DOHH2 (cell line): ENCODE measurements at regions not wholly inside any gene's neighbourhood (a gene's known extent, or its start where the extent isn't known, plus 50 kb on each side); places are given as distances from the start of the nearest gene placed in this dataset.
"Not testable (repeated sequence)": the region's sequence is repeated elsewhere in the genome, so short reads cannot be mapped to it uniquely, and the experiment has no call there.

ENCODE experiments used
- H3F3A ChIP-seq: fragments of 200-600 bp; sonication (generic), shearing (Covaris generic); 2 replicates; pipeline ENCODE4 v1.6.0; 2016; ENCODE audit warnings: antibody characterized with exemption, mild to moderate bottlenecking; ENCODE audit not compliant: control insufficient read depth, insufficient read depth
- H3K27ac ChIP-seq: fragments of 200-600 bp; sonication (generic); 2 replicates; pipeline ENCODE4 v1.5.1; 2014; ENCODE audit warnings: low read depth, mild to moderate bottlenecking, low read length, moderate library complexity
- H3K27me3 ChIP-seq: fragments of 200-600 bp; sonication (generic); 2 replicates; pipeline ENCODE4 v1.6.1; 2014; ENCODE audit warnings: mild to moderate bottlenecking, low read length, mixed read lengths; ENCODE audit not compliant: control insufficient read depth
- H3K36me3 ChIP-seq: fragments of 200-600 bp; sonication (generic); 2 replicates; pipeline ENCODE4 v1.6.1; 2014; ENCODE audit warnings: mild to moderate bottlenecking, low read length, moderate library complexity, mixed read lengths; ENCODE audit not compliant: control insufficient read depth
- H3K4me1 ChIP-seq: fragments of 200-600 bp; sonication (generic); 2 replicates; pipeline ENCODE4 v1.6.1; 2014; ENCODE audit warnings: mild to moderate bottlenecking, low read length, mixed read lengths; ENCODE audit not compliant: control insufficient read depth
- H3K4me2 ChIP-seq: fragments of 200-600 bp; sonication (generic); 2 replicates; pipeline ENCODE4 v1.6.0; 2014; ENCODE audit warnings: mild to moderate bottlenecking, low read length, moderate library complexity
- H3K4me3 ChIP-seq: fragments of 200-600 bp; sonication (generic); 2 replicates; pipeline ENCODE4 v1.5.1; 2014; ENCODE audit warnings: mild to moderate bottlenecking, low read length, mixed read lengths
- H3K79me2 ChIP-seq: fragments of 200-600 bp; sonication (generic); 2 replicates; pipeline ENCODE4 v1.6.1; 2014; ENCODE audit warnings: mild to moderate bottlenecking, low read length, mixed read lengths; ENCODE audit not compliant: control insufficient read depth
- H3K9me2 ChIP-seq: fragments of 200-600 bp; sonication (generic); replicated peaks from 2 replicates; pipeline ENCODE4 v1.6.1; 2014; ENCODE audit warnings: mild to moderate bottlenecking, low read length, mixed read lengths; ENCODE audit not compliant: control insufficient read depth
- H3K9me3 ChIP-seq: fragments of 200-600 bp; sonication (generic); 2 replicates; pipeline ENCODE4 v1.6.1; 2014; ENCODE audit warnings: antibody characterized with exemption, low read length, mixed read lengths; ENCODE audit not compliant: control insufficient read depth, insufficient read depth
- H4K20me1 ChIP-seq: fragments of 200-600 bp; sonication (generic); 2 replicates; pipeline ENCODE4 v1.6.0; 2014; ENCODE audit warnings: low read depth, mild to moderate bottlenecking, antibody characterized with exemption, low read length, moderate library complexity; ENCODE audit not compliant: control insufficient read depth, insufficient read depth
- EZH2phosphoT487 ChIP-seq: fragments of 200-600 bp; sonication (generic); IDR thresholded peaks from 2 replicates; pipeline ENCODE4 v1.6.1; 2017; ENCODE audit warnings: borderline replicate concordance, mild to moderate bottlenecking, antibody characterized with exemption, low read length, moderate library complexity, mixed read lengths
- TF ChIP-seq, protein P1 (sequence below): fragments of 200-600 bp; sonication (generic); IDR thresholded peaks from one replicate; pipeline ENCODE4 v1.5.1; 2014; ENCODE audit warnings: antibody characterized with exemption, mild to moderate bottlenecking, low read depth, low read length; ENCODE audit not compliant: poor library complexity, severe bottlenecking

DNA sequence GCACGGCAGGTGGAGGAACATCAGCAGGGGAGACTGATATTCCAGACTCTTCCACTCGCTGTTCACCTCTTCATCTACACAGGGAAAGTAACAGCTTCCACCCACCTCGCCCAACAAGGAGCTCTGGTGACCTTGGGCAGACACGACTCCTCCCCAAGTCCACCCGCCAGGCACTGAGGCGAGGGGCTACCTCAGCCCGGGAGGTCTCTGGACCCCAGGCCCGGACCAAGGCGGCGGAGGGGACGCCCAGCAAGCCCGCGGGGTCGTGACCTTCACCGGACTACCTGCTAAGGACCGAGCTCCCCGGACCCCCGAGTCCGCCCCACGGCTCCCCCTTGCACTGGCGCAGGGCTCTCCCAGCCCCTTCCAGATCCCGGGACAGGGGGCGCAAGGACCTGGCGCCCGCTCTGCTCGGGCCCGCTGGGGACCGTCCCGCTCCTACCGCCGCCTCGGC is 70.2 kb upstream of the LPCAT1 start:
- no peaks in the 10 kb centered on the region for H3K9me2 ChIP-seq
- peaks cover 40% of the 10 kb centered on the region for H3K79me2 ChIP-seq
- H3K9me3 ChIP-seq, result no peaks in the 10 kb centered on the region
- H3K27ac ChIP-seq, result peak overlapping the region; percentile 66
- H3K4me3 ChIP-seq, result peak overlapping the region; percentile 96
- no peak for TF ChIP-seq EZH2phosphoT487
- TF ChIP-seq, protein P1, sequence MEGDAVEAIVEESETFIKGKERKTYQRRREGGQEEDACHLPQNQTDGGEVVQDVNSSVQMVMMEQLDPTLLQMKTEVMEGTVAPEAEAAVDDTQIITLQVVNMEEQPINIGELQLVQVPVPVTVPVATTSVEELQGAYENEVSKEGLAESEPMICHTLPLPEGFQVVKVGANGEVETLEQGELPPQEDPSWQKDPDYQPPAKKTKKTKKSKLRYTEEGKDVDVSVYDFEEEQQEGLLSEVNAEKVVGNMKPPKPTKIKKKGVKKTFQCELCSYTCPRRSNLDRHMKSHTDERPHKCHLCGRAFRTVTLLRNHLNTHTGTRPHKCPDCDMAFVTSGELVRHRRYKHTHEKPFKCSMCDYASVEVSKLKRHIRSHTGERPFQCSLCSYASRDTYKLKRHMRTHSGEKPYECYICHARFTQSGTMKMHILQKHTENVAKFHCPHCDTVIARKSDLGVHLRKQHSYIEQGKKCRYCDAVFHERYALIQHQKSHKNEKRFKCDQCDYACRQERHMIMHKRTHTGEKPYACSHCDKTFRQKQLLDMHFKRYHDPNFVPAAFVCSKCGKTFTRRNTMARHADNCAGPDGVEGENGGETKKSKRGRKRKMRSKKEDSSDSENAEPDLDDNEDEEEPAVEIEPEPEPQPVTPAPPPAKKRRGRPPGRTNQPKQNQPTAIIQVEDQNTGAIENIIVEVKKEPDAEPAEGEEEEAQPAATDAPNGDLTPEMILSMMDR, result no peak
- H3K4me2 ChIP-seq, result peak overlapping the region; percentile 88
- peaks cover 2% of the 10 kb centered on the region; the same call in 1 of the 2 replicates for H3F3A ChIP-seq
- no peaks in the 10 kb centered on the region for H4K20me1 ChIP-seq
- no peaks in the 10 kb centered on the region for H3K27me3 ChIP-seq
- peaks cover 12% of the 10 kb centered on the region for H3K4me1 ChIP-seq
- H3K36me3 ChIP-seq, result peaks cover 35% of the 10 kb centered on the region

DNA sequence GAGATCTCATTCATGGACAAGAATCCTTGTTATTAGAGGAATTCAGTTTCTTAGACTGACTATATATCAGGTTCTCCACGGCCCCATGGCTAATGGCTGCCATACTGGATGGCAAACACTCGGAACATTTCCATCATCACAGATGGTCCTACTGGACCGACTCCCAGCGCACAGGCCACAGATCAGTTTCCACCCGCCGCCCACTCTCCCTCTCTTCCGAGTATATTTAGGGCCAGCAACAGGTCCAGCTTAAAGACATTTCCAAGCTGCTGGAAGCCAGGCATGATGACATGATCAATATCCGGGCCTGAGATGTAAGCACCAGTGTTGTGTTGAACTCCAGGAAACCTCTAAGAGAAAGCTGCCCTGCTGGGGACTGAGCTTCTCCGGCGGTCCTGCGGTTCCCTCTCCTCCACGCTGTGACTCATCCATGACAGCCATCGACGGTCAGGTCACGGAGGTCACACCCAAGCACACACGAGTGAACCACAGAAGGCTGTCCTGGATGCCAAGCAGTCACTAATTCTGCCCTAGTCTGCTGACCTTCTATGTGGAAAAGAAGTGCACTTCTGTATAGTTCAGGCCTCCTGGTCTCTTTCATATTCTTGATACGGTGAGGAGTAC is 64.4 kb upstream of the LPCAT1 start:
- H3K4me1 ChIP-seq, H3K27ac ChIP-seq, H3K9me3 ChIP-seq, H3K4me2 ChIP-seq, H3K9me2 ChIP-seq, H3K4me3 ChIP-seq, H4K20me1 ChIP-seq, H3K27me3 ChIP-seq, H3F3A ChIP-seq: not testable (repeated sequence)
- Histone ChIP-seq H3K79me2 (peaks cover 41% of the 10 kb centered on the region), H3K36me3 (peaks cover 62% of the 10 kb centered on the region)

DNA sequence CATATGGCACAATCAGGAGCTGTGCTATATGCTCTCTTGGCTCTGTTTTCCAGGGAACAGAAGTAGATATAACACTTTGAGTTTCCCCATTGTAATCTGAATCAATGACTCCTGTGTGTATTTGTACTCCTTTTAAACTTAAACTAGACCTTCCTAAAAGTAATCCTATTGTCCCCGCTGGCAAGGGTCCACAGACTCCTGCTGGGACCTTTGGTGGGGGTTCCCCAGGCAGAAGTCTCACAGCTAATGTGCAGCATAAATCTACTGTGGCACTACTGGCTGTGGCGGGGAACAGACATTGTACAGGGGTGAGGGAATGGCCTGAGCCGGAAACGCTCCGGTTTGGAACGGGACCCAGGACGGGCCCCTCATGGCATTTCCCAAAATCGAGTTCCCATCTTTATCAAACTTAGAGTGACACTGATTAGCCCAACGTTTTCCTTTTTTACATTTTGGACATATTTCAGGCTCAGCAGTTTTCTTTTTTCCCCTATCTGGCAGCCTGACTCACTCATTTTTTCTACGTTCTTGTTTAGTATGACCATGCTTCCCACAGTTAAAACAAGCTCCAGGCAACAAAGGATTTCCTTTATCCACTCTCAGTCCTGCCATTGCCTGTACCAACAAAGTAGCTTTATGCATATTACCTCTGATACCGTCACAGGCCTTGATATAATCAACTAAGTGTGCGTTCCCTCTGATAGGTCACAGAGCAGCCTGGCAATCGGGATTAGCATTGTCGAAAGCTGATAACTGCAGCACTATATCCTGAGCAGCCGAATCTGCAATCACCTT is 59.5 kb upstream of the LPCAT1 start:
- H3K27me3 ChIP-seq, H4K20me1 ChIP-seq, H3K4me1 ChIP-seq, H3K9me3 ChIP-seq, H3K9me2 ChIP-seq, H3K27ac ChIP-seq, H3F3A ChIP-seq, H3K4me2 ChIP-seq, H3K4me3 ChIP-seq: not testable (repeated sequence)
- H3K79me2 ChIP-seq, result peaks cover 11% of the 10 kb centered on the region
- H3K36me3 ChIP-seq, result peaks cover 56% of the 10 kb centered on the region

DNA sequence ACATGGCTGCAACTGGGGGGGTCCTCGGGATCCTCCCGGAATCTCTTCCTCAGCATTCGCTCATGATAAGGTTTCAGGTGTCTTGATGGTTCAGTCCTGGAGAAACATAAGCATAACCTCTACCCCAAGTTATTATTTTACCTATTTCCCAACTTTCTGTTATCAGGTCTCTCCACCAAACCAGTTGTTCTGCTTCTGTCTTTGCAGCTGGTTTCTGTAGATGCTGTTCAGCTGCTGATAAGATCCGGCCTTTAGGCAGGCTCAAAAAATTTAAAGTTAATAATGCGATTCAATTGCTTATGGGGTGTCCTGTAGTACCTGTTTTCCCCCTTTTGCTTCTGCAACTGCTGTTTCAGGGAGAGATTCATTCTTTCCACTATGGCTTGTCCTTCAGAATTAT is 55.6 kb upstream of the LPCAT1 start:
- not testable (repeated sequence) for H3F3A ChIP-seq, H3K9me3 ChIP-seq, H3K9me2 ChIP-seq, H3K4me1 ChIP-seq, H3K27ac ChIP-seq, H4K20me1 ChIP-seq, H3K27me3 ChIP-seq, H3K4me3 ChIP-seq, H3K79me2 ChIP-seq, H3K4me2 ChIP-seq
- peaks cover 63% of the 10 kb centered on the region for H3K36me3 ChIP-seq

DNA sequence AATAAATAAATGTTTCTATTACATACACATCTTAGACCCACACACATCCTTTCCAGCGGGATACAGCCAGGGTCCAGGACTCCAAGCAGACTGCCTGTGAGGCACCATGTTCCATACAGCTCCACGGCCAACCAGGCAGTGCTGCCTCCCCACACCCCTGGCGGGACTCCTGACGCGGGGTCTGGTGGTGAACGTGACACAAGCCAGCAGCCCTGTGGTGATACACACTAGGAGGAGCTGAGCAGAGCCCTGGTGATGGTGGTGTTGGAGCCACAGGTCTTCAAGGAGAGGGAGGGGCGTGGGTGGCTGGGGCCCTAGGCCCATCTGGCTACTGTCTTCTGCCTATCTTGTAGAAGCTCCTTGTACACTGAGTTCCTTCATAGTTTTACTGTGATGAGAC is 53.1 kb upstream of the LPCAT1 start:
- not testable (repeated sequence) for H3K9me2 ChIP-seq, H3K79me2 ChIP-seq, H4K20me1 ChIP-seq, H3K27me3 ChIP-seq, H3K9me3 ChIP-seq, H3F3A ChIP-seq, H3K4me3 ChIP-seq, H3K4me2 ChIP-seq, H3K4me1 ChIP-seq, H3K27ac ChIP-seq
- H3K36me3 ChIP-seq, result peaks cover 72% of the 10 kb centered on the region

DNA sequence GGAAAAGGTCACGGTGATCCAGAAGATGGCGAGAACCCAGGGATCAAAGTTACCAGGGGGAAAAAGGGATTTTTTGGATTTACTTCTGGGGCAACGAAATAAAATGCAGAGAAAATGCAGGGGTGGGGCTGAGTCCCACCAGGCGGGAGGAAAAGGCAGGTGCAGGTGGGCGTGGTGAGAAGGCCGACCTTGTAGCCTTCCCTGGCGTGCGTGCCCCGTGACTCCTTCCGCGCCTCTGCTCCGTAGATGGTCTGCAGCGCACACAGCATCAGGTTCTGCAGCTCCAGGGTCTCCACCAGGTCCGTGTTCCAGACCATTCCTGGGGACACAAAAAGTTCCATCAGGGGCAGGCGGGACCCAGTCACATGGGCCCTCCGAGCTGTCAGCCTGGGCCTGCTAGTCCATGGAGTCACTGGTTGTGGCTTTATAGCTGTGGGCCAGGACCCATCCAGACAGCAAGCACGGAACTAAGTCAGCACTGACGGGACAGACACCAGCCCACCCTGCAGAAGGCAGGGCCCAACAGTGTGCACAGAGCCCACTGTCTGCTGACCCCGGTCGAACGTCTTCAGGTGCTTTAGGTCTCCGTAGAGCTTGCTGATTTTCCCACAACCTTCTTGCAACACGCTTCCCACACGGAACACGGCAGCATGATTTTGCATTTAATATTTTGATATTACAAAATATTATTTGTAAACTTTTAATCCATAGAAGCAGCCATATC is 52.4 kb upstream of the LPCAT1 start:
- H3K36me3 ChIP-seq, result peaks cover 72% of the 10 kb centered on the region
- not testable (repeated sequence) for H4K20me1 ChIP-seq, H3K27me3 ChIP-seq, H3K4me2 ChIP-seq, H3K9me3 ChIP-seq, H3K9me2 ChIP-seq, H3K79me2 ChIP-seq, H3F3A ChIP-seq, H3K4me3 ChIP-seq, H3K4me1 ChIP-seq, H3K27ac ChIP-seq

DNA sequence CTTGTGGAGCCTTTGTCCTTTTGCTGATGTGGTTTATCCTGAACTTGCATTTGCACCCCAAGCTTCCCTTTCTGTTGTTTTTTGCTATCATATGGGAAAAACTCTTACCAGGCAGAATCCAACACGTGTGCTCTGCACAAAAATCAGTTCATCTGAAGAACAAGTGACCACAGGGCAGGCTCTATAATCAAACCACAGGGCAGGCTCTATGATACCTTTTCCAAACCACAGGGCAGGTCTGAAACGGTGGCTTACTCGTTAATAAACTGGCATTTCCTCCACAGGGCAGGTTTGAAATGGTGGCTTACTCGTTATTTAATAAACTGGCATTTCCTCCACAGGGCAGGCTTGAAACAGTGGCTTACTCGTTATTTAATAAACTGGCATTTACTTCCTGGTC is 51.7 kb upstream of the LPCAT1 start:
- Histone ChIP-seq H3K36me3 (peaks cover 72% of the 10 kb centered on the region), H3F3A (peaks cover 11% of the 10 kb centered on the region), H3K9me3 (peaks cover 11% of the 10 kb centered on the region)
- not testable (repeated sequence) for H3K4me2 ChIP-seq, H3K9me2 ChIP-seq, H3K79me2 ChIP-seq, H3K27me3 ChIP-seq, H4K20me1 ChIP-seq, H3K27ac ChIP-seq, H3K4me1 ChIP-seq, H3K4me3 ChIP-seq
